EL (cell line): ENCODE measurements at regions not wholly inside any gene's neighbourhood (a gene's known extent, or its start where the extent isn't known, plus 50 kb on each side); places are given as distances from the start of the nearest gene placed in this dataset.
"Not testable (repeated sequence)": the region's sequence is repeated elsewhere in the genome, so short reads cannot be mapped to it uniquely, and the experiment has no call there.

ENCODE experiments used
- DNase-seq: peaks from one replicate; pipeline ENCODE4 v3.0.0-alpha.2; 2016

DNA sequence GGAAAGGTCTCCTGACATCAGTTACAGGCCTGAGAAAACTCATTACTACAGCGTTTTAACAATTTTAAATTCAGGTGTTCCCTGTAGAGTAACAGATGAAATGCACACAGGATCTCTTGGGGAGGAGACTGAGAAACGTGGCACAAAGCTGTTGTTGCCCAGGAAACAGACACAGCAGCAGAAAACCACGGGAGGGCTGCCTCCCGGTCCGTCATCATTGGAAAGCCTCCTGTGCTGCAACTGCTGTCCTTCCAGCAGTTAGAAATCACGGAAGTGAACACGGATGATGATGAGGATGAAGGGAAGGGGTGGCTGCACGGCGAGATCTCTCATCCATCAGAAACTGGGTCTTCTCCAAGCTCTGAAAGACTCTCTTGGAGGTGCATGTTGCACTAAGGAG is 94.6 kb upstream of the RNF32 start:
- DNase-seq: no peak

DNA sequence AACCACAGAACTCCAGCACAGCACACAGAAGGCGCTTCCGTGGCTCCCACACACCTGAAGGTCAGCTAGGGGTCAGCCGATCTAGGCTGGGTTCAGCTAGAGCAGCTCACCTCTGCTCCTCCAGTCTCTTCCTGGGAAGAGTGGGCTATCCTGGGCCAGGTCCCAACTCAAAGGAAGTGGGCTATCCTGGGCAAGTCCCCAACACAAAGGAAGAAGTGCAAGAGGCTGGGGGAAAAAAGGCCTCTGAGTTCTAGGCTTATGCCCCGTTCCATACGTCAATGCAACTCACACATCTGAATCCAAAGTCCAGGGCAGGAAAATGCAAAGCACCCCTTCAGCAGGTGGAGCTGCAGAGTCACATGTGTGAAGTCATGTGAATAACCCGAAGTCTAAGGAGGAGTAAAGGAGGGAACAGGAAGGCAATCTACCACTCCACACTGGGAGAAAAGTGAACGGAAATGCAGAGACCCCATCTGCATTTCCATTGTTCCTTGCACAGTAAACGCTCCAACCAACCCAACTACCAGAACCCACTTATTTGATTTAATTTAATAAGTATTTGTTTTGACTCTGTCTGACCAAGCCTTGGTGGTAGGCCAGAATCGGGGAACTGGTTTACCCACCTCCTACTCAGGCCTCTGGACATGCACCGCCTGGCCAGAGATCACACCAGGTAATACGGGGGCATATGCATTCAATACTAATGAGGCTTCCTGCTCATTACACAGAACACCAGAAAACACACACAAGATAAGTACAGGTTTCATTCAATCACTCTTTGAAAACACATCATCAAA is 95.5 kb upstream of the RNF32 start:
- no peak for DNase-seq

DNA sequence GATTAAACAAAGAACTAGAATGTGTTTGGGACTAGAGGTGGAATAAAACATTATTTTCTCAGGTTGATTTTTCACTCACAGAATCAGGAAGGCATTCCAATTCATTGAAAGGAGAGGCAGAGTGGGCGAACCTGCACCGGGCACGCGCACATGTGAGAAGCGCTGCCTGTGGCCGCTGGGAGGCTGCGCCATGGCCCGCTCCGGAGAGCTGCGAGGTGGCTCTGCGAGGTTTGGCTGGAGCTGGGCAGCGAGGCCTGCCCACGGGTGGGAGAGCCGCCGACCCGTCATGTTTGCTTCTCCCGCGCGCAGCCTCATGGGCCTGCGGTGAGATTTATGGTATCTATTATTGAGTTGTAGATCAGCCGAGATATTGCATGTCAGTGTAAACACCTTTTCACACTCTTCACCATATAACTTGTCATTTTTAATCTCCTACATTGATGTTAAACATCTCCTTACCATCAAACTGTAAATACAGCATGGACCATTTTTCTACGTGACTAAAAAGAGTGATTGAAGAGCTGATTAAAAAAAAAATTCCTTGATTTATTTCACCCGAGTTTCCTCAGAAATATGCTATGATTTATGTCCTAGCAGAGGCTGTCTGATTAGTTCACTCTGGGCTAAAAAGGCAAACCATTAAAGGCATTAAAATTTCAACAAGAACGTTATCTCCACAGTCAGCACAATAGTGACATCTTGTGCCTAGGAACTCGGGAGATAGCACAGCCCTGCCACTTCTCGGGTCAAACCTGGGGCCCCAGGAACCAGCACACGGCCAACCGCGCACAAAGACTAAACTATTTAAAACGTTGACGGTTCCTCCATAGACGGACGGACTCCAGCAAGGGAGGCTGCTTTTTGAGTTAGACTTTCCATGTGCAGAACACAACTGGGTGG is 96.6 kb upstream of the RNF32 start:
- no peak for DNase-seq

DNA sequence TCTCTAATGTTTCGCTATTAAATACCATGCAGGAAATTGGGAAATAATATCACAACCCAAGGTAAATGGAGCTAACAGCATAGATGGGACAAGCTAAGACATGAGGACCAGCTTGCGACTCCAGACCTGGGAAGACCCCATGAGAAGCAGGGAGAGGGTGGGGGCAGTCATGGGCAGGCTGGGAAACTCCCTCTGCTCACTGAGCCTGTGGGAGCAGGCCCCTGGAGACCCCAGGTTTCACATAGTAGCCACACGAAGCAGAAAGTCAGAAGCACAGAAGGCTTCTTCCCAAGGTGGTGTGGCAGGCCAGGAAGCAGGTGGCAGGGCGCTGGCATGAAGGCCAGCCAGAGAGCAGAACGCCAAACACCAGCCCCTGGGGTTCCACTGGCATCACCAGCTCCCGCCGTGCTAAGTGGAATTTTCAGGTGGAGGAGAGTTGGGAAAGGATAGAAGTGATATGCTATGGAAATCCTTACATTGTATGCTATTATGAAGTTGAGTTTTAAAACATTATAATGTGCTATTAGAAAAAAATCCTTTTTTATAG is 99.9 kb upstream of the RNF32 start:
- DNase-seq: no peak

GRCh38 chr7:156539999-156540398 is 100.6 kb upstream of the RNF32 start:
- no peak for DNase-seq

DNA sequence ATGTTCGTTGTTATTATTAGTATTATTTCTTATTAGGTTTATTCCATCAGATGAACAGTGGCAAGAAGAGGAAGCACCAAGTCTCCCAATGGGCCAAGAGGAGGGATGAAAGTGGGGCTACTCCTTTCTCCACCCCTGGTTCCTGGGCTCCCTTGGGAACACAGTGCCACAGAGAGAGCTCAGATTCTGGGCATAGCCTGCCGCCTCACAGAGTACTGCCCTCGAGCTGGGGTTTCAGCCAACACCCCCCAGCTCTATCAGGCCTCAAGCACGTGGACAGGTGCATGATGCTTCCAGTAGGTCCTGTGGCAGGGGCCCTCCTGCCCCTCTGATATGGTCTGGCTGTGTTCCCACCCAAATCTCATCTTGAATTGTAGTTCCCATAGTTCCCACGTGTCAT is 103.6 kb upstream of the RNF32 start:
- no peak for DNase-seq

- DNase-seq: no peak
Observed at GRCh38 chr7:156534925-156535324, 105.6 kb upstream of the RNF32 start.

DNA sequence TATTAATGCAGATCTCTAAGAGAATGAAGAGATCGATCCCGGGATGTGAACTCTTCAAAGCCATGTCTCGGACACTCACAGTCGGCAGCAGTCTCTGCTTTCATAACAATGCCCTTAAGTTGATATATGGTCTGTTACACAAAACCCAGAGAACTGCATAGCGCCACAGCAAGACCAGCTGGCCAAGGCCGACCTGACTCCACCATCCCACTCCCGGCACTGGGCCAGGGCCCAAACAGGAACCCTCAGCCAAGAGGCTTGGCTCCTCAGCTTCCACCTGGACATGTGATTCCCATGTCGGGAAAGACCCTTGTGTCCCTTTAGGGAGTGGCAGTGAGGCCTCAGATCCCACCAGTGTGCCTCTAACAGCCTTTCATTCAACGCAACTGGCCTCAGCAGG is 106.6 kb upstream of the RNF32 start:
- no peak for DNase-seq

- no peak for DNase-seq
Observed at GRCh38 chr7:156533420-156533819, 107.2 kb upstream of the RNF32 start.

- DNase-seq: no peak
Observed at GRCh38 chr7:156532016-156532602, 108.5 kb upstream of the RNF32 start.

- DNase-seq: no peak
Observed at GRCh38 chr7:156529956-156530355, 110.6 kb upstream of the RNF32 start.

DNA sequence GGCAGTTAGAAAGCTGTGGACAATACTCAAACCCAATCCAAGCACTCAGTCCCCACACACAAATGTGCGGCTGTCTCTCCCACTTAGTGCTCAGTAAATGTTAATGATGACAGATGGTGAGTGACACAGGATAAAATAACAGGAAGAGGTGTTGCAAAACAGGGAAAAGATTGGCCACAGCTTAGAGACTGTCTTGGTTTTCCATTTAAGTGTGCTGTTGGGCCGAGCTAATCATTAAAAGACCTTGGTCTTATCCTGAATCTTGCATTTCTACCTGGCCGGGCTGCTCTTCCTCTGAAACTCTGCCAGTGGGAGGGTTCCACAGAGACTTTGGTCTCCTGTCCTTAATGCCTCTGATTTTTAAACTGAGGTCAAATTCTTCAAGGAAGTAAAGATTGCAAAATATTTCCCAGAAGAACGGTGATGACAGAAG is 113.1 kb upstream of the RNF32 start:
- DNase-seq: no peak

- no peak for DNase-seq
Observed at GRCh38 chr7:156524818-156525597, 115.6 kb upstream of the RNF32 start.

DNA sequence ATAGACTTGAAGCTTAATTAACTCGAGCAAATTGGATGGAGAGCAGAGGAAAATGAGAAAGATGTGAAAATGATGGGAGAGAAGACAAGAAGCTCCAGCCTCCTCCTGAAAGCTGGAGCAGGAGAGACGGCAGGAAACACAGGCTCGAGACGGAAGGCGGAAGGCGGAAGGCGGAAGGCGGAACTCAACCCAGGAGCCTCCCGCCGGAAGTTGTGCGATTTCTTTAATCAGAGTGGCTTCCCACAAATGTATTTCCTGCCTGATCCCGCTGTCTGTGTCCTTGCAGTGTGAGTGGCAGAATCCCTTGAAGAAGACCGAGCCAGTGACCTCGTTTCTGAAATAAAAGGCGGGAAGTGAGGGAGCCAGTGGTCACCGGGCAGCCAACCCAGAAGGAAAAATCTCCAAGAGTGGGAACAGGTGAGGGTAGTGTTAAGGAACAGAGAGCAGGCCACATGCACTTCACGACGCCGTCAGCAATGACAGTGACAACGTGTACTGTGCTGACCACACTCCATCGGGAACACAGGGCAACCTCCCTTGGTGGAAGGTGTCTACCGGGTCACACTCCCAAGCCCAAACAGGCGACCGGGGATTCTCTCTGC is 117.0 kb upstream of the RNF32 start:
- no peak for DNase-seq

GRCh38 chr7:156522801-156523200 is 117.8 kb upstream of the RNF32 start:
- DNase-seq: no peak

DNA sequence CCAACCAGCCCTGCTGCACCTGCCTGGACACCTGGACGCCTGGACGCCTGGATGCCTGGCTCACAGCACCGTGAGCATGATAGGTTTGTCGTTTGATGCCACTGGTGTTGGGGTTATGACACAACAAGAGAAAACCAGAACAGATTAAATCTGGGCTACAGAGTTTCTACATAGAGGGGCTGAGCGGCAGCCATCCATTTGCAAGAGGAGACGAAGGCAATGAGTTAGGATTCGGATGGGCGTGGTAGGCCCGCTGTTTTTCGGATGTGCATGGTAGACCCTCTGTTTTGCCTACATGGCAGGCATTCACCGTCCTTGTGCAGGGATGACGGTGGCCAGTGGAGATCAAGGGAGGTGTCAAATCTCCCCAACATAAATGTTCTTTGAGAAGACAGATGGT is 121.5 kb upstream of the RNF32 start:
- no peak for DNase-seq

DNA sequence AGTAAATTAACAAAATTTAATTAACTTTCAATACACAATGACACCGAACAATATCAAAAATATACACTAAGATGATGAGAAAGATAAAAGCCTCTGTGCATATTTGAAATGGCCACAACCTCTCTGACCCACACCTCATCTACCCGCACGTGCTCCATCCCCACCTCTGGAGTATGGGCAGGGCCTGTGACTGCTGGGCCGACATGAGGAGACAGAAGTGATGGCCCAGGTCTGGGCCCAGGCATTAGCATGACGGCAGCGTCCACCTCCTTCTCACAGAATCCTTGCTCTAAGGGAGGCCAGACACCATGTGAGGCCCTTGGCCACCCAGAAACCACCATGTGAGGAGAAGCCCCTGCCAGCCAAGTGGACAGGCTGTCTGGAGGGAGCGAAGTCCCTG is 122.1 kb upstream of the RNF32 start:
- no peak for DNase-seq

- not testable (repeated sequence) for DNase-seq
Observed at GRCh38 chr7:156517858-156518257, 122.7 kb upstream of the RNF32 start.

DNA sequence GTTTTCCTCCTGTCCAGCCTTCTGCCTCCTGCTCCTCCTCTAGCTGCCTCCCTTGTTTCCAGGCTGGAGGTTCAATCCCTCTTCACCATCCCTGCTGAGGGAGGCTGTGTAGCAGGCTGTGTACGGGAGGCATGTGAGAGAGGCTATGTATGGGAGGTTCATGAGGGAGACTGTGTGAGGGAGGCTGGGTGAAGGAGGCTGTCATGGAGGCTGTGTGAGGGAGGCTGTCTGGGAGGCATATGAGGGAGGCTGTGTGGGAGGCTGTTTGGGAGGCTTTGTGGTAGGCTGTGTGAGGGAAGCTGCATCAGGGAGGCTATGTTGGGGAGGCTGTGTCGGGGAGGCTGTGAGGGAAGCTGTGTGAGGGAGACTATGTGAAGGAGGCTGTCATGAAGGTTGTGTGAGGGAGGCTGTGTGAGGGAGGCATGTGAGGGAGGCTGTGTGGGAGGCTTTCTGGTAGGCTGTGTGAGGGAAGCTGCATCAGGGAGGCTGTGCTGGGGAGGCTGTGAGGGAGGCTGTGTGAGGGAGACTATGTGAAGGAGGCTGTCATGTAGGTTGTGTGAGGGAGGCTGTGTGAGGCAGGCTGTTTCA is 123.7 kb upstream of the RNF32 start:
- DNase-seq: no peak

DNA sequence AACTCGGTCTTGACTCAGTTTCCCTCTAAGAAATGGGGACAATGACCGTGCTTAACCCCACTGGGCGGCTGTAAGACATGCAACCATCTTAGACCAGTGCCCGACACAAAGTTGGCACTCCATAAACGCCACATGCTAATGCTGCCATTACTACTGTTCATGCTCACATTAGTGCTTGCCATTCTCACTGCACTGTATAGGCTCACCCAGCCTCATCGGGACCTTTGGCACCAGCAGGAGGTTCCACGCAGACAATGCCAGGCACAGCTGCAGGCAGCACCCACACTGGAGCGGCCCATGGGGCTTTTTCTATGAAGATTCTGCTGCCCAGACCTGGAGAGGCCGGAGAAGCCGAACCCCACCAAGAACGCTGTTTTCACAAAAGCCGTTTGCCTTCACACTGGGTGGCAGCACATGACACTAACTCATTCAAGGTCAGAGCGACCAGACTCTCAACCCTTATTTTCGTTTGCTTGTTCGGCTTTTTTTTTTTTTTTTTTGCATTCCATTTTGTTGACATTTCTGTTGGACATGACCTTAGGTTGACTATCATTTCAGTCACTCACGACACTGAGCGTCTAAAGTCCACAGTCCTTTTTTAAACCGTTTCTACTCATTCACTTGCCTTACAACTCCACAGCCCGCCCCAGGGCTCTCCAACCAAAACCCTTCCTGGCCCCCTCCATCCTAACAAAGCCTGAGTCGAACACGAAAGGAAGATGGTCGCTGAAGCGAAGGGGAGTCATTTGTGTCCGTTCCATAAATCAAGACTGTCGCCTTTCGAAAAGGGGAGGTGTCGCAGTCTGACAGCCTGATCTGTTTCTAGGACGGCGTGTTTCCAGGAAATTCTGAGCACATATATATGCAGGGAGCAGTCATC is 124.4 kb upstream of the RNF32 start:
- DNase-seq: no peak

DNA sequence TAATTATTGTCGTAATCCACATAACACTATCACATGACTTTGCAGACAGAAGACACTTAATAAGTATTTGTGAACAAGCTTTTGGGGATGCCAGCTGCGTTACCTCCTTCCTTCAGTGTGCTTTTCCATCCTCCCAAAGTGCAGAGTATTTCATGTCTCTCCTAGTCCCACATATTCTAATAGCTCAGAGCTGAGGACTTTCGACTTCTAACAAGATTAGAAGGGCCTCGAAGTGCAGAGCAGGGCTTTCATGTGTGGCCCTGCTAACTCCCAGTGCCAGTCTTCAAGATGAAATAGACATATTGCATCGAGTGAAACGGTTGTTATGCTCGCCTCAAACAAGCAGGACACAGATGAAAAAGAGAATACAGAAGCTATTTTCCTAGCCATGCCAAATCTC is 125.7 kb upstream of the RNF32 start:
- no peak for DNase-seq
